CD14-positive monocyte (primary cell): ENCODE measurements at regions not wholly inside any gene's neighbourhood (a gene's known extent, or its start where the extent isn't known, plus 50 kb on each side); places are given as distances from the start of the nearest gene placed in this dataset.

Experiments used
- DNase-seq, 3 donors: peaks; one replicate each; pipeline ENCODE4 v3.0.0-alpha.2; 2011 to 2022
- H2AFZ ChIP-seq: 2 replicates; pipeline ENCODE4 v1.6.0; 2012; ENCODE audit warnings: mild to moderate bottlenecking, low read depth, low read length, inconsistent platforms; ENCODE audit not compliant: insufficient read depth, poor library complexity, severe bottlenecking
- H3K27ac ChIP-seq, 2 donors: 1 replicate in 1 of 2; 2 replicates in 1 of 2; pipeline ENCODE4 v1.5.1; 2012 to 2013; ENCODE audit warnings: low read length in 2 of 2, control low read depth in 1 of 2, inconsistent platforms in 1 of 2, low read depth in 1 of 2, mild to moderate bottlenecking in 1 of 2
- H3K27me3 ChIP-seq, 2 donors: one replicate each; pipeline versions ENCODE4 v1.6.0 to v1.6.1; 2011 to 2013; ENCODE audit warnings: low read length in 2 of 2; ENCODE audit not compliant: control insufficient read depth in 2 of 2, insufficient read depth in 2 of 2
- H3K36me3 ChIP-seq, 2 donors: replicated peaks in 1 of 2; 1 replicate in 1 of 2; 2 replicates in 1 of 2; pipeline versions ENCODE4 v1.5.1 to v1.6.1; 2012 to 2013; ENCODE audit warnings: low read length in 2 of 2, control low read depth in 1 of 2, inconsistent platforms in 1 of 2, mild to moderate bottlenecking in 1 of 2; ENCODE audit not compliant: insufficient read depth in 2 of 2, control insufficient read depth in 1 of 2
- H3K4me1 ChIP-seq, 2 donors: 1 replicate in 1 of 2; 2 replicates in 1 of 2; pipeline versions ENCODE4 v1.5.1 to v1.6.1; 2012 to 2013; ENCODE audit warnings: low read length in 2 of 2, control low read depth in 1 of 2, inconsistent platforms in 1 of 2, mild to moderate bottlenecking in 1 of 2, moderate library complexity in 1 of 2; ENCODE audit not compliant: insufficient read depth in 2 of 2, control insufficient read depth in 1 of 2
- H3K4me2 ChIP-seq: replicated peaks from 2 replicates; pipeline ENCODE3; 2012; ENCODE audit warnings: low read length, moderate library complexity, mild to moderate bottlenecking; ENCODE audit not compliant: poor library complexity, severe bottlenecking; ENCODE audit errors: extremely low read depth
- H3K4me3 ChIP-seq, 3 experiments: fragments of 200-600 bp in 1 of 3; sonication (generic) in 1 of 3; replicated peaks in 1 of 3; 1 replicate in 2 of 3; 2 replicates in 1 of 3; pipeline ENCODE4 v1.5.1; 2011 to 2013; ENCODE audit warnings: low read length in 3 of 3, mild to moderate bottlenecking in 3 of 3, control low read depth in 2 of 3, low read depth in 2 of 3, inconsistent platforms in 1 of 3, moderate library complexity in 1 of 3
- H3K79me2 ChIP-seq: 2 replicates; pipeline ENCODE4 v1.6.0; 2012; ENCODE audit warnings: mild to moderate bottlenecking, control low read depth, inconsistent platforms, low read length, moderate library complexity; ENCODE audit not compliant: insufficient read depth
- H3K9ac ChIP-seq: 2 replicates; pipeline ENCODE4 v1.6.0; 2017; ENCODE audit warnings: low read length, mild to moderate bottlenecking; ENCODE audit not compliant: insufficient read depth, poor library complexity, severe bottlenecking
- H3K9me3 ChIP-seq, 2 donors: replicated peaks in 1 of 2; 1 replicate in 1 of 2; 2 replicates in 1 of 2; pipeline versions ENCODE4 v1.5.1 to v1.6.1; 2012 to 2013; ENCODE audit warnings: low read length in 2 of 2, control low read depth in 1 of 2; ENCODE audit not compliant: control insufficient read depth in 1 of 2, insufficient read depth in 1 of 2
- H4K20me1 ChIP-seq: 2 replicates; pipeline ENCODE4 v1.6.0; 2012; ENCODE audit warnings: mild to moderate bottlenecking, low read length, control low read depth, moderate library complexity; ENCODE audit not compliant: insufficient read depth
- H3K27ac Mint-ChIP-seq, 7 donors: one replicate each; pipeline ENCODE4 v1.8.0; 2020; ENCODE audit warnings: mild to moderate bottlenecking in 7 of 7, mixed read lengths in 7 of 7, moderate library complexity in 6 of 7, inconsistent platforms in 2 of 7
- H3K27me3 Mint-ChIP-seq, 3 donors: one replicate each; pipeline ENCODE4 v1.8.0; 2021 to 2022; ENCODE audit warnings: low read depth in 3 of 3, mild to moderate bottlenecking in 3 of 3, mixed read lengths in 3 of 3, moderate library complexity in 3 of 3, inconsistent platforms in 1 of 3
- H3K36me3 Mint-ChIP-seq, 2 donors: one replicate each; pipeline ENCODE4 v1.8.0; 2020; ENCODE audit warnings: mixed read lengths in 2 of 2, inconsistent platforms in 1 of 2, mild to moderate bottlenecking in 1 of 2
- H3K4me1 Mint-ChIP-seq: one replicate; pipeline ENCODE4 v1.8.0; 2020; ENCODE audit warnings: mild to moderate bottlenecking, mixed read lengths
- H3K4me3 Mint-ChIP-seq, 2 donors: one replicate each; pipeline ENCODE4 v1.8.0; 2020; ENCODE audit warnings: mild to moderate bottlenecking in 2 of 2, mixed read lengths in 2 of 2, moderate library complexity in 1 of 2
- H3K9me3 Mint-ChIP-seq, 7 donors: one replicate each; pipeline ENCODE4 v1.8.0; 2020 to 2022; ENCODE audit warnings: mixed read lengths in 7 of 7, mild to moderate bottlenecking in 6 of 7, moderate library complexity in 6 of 7, inconsistent platforms in 2 of 7
- WGBS: methylation state at CpG from one replicate; pipeline ENCODE4 v1.1.5; 2013; ENCODE audit warnings: missing lambda C conversion rate; ENCODE audit not compliant: insufficient coverage; 5-methylcytosine and 5-hydroxymethylcytosine counted together
- intact Hi-C, 2 donors: fragments of 100-400 bp; cut with micrococcal nuclease; formaldehyde crosslinking; loops; one replicate each; pipeline versions ENCODE4 v1.15.0 to v1.15.1; 2023
- TF ChIP-seq, protein P1 (sequence below): fragments of 200-600 bp; IDR thresholded peaks from one replicate; pipeline ENCODE4 v1.8.0; 2022; ENCODE audit warnings: antibody characterized with exemption, mild to moderate bottlenecking

DNA sequence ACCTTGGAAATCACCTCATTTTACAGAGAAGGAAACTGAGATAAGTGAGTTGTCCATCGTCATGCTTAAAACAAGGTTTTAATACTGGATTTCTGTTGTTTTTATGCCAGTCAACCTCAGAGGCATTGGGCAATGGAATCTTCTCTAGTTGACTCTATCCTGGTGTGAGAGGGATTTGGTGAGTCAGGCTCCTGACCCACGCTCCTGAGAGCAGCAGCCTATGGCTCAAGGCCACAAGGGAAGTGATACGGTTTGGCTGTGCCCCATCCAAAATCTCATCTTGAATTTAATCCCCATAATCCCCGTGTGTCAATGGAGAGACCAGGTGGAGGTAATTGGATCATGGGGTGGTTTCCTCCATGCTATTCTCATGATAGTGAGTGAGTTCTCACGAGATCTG is 90.1 kb downstream of the TLR5 start:
- Histone ChIP-seq H3K4me2 (no peak overlapping the region), H3K79me2 (no peaks in the 10 kb centered on the region), H4K20me1 (no peaks in the 10 kb centered on the region), H3K36me3 (no peaks in the 10 kb centered on the region), H3K4me1 (no peaks in the 10 kb centered on the region), H3K9me3 (peaks cover 0 to 6% of the 10 kb centered on the region in 2 donors), H3K4me3 (no peak overlapping the region), H3K9ac (no peak overlapping the region), H3K27me3 (no peaks in the 10 kb centered on the region), H3K27ac (no peak overlapping the region), H2AFZ (no peak overlapping the region)
- Mint-ChIP-seq H3K27ac (no peak overlapping the region), H3K4me1 (no peaks in the 10 kb centered on the region), H3K27me3 (peaks cover 0 to 6% (median 2%) of the 10 kb centered on the region in 3 donors), H3K9me3 (peaks cover 0 to 17% (median 6%) of the 10 kb centered on the region in 7 donors), H3K36me3 (no peaks in the 10 kb centered on the region), H3K4me3 (no peak overlapping the region)
- TF ChIP-seq, protein P1, sequence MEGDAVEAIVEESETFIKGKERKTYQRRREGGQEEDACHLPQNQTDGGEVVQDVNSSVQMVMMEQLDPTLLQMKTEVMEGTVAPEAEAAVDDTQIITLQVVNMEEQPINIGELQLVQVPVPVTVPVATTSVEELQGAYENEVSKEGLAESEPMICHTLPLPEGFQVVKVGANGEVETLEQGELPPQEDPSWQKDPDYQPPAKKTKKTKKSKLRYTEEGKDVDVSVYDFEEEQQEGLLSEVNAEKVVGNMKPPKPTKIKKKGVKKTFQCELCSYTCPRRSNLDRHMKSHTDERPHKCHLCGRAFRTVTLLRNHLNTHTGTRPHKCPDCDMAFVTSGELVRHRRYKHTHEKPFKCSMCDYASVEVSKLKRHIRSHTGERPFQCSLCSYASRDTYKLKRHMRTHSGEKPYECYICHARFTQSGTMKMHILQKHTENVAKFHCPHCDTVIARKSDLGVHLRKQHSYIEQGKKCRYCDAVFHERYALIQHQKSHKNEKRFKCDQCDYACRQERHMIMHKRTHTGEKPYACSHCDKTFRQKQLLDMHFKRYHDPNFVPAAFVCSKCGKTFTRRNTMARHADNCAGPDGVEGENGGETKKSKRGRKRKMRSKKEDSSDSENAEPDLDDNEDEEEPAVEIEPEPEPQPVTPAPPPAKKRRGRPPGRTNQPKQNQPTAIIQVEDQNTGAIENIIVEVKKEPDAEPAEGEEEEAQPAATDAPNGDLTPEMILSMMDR, result no peak
- no CpG with 5 or more reads among the region's 5 CpGs for WGBS
- intact Hi-C loops, result no loop called here
- DNase-seq, result no peak

DNA sequence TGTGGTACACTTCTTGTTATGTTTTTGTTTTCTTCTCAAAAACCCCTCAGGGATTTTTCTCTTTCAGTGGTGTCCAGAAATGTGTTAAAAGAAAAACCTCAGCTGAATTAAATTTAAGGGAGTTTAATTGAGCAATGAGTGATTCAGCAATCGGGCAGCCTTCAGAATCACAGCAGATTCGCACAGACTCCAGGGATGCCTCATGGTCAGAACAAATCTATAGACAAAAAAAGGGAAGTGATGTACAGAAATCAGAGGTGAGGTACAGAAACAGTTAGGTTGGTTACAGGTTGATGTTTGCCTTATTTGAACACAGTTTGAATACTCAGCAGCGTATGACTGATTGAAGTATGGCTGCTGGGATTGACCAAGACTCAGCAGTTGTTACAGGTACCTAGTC is 86.2 kb downstream of the TLR5 start:
- H3K79me2 ChIP-seq, result no peaks in the 10 kb centered on the region
- peaks cover 1% of the 10 kb centered on the region for H3K4me1 Mint-ChIP-seq
- intact Hi-C loops, result no loop called here
- TF ChIP-seq, protein P1, result no peak
- peaks cover 0 to 2% (median 0%) of the 10 kb centered on the region in 7 donors for H3K9me3 Mint-ChIP-seq
- no peaks in the 10 kb centered on the region for H3K36me3 Mint-ChIP-seq
- H3K4me1 ChIP-seq, result no peaks in the 10 kb centered on the region
- H3K27ac ChIP-seq, result no peak overlapping the region
- H3K9ac ChIP-seq, result no peak overlapping the region
- no peaks in the 10 kb centered on the region for H3K9me3 ChIP-seq
- H3K4me3 ChIP-seq, result no peak overlapping the region
- no peak overlapping the region for H3K4me2 ChIP-seq
- no peaks in the 10 kb centered on the region for H3K36me3 ChIP-seq
- H3K27me3 Mint-ChIP-seq, result peaks cover 3 to 5% (median 4%) of the 10 kb centered on the region in 3 donors
- H3K27me3 ChIP-seq, result no peaks in the 10 kb centered on the region
- no peaks in the 10 kb centered on the region for H4K20me1 ChIP-seq
- no peak overlapping the region for H3K27ac Mint-ChIP-seq
- no peak for DNase-seq
- WGBS, result 92% methylated on average over 2 of the region's 3 CpGs
- H3K4me3 Mint-ChIP-seq, result no peak overlapping the region
- H2AFZ ChIP-seq, result no peak overlapping the region
